Activated CD4-positive, alpha-beta T cell treated with anti-CD3 and anti-CD28 coated beads, Interleukin-2, amount 10 ng/mL, durations not matched to agents 7 days and 5 days (primary cell): ENCODE measurements at regions not wholly inside any gene's neighbourhood (a gene's known extent, or its start where the extent isn't known, plus 50 kb on each side); places are given as distances from the start of the nearest gene placed in this dataset.

Experiments
- CTCF ChIA-PET: fragments of 350-600 bp; sonication (Branson Sonifier 250); formaldehyde crosslinking; loops from one replicate; lab custom pipeline; 2021; ENCODE audit warnings: antibody characterized with exemption; lab: Charles Lee
- POLR2A ChIA-PET: fragments of 350-600 bp; sonication (Branson Sonifier 250); formaldehyde crosslinking; loops from one replicate; lab custom pipeline; 2021; ENCODE audit warnings: antibody characterized with exemption; lab: Charles Lee
- DNase-seq: peaks from one replicate; pipeline ENCODE4 v3.0.0-alpha.2; 2020
- H3K27ac Mint-ChIP-seq: one replicate; pipeline ENCODE4 v1.8.0; 2021; ENCODE audit warnings: mild to moderate bottlenecking, moderate library complexity, mixed read lengths
- H3K27me3 Mint-ChIP-seq: one replicate; pipeline ENCODE4 v1.8.0; 2021; ENCODE audit warnings: mixed read lengths
- H3K36me3 Mint-ChIP-seq: one replicate; pipeline ENCODE4 v1.8.0; 2021; ENCODE audit warnings: low read depth, mixed read lengths
- H3K4me1 Mint-ChIP-seq: one replicate; pipeline ENCODE4 v1.8.0; 2021; ENCODE audit warnings: mixed read lengths
- H3K4me3 Mint-ChIP-seq: one replicate; pipeline ENCODE4 v1.8.0; 2021; ENCODE audit warnings: mild to moderate bottlenecking, moderate library complexity, mixed read lengths
- H3K9me3 Mint-ChIP-seq: one replicate; pipeline ENCODE4 v1.8.0; 2021; ENCODE audit warnings: mixed read lengths

- H3K4me1 Mint-ChIP-seq = no peaks in the 10 kb centered on the region
- ChIA-PET POLR2A (no interaction called here), CTCF (no interaction called here)
- H3K4me3 Mint-ChIP-seq = no peak overlapping the region
- no peaks in the 10 kb centered on the region for H3K36me3 Mint-ChIP-seq
- H3K9me3 Mint-ChIP-seq = no peaks in the 10 kb centered on the region
- no peak overlapping the region for H3K27ac Mint-ChIP-seq
- no peak for DNase-seq
- no peaks in the 10 kb centered on the region for H3K27me3 Mint-ChIP-seq
Measured at GRCh38 chr15:96020133-96020532, 310.4 kb upstream of the NR2F2 start.

DNA sequence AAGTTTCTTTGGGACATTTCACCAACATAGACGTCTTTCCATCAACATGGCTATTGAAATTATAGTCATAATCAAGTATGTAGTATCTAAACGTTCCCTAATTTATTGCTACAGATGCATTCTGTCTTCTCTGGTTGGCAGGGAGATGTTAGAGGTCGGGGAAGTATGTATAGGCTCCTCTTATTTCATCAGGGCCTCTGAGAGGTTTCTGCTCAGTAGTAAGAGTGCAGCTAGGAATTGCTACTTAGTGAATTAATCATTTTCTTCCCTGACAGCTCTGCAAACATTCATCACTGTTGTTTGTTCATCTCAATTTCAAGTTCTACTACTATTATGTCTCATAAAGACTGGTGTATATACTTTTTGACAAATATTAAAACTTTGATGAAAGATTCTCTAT lies 309.7 kb upstream of the NR2F2 start:
- CTCF ChIA-PET = no interaction called here
- Mint-ChIP-seq H3K36me3 (no peaks in the 10 kb centered on the region), H3K27me3 (no peaks in the 10 kb centered on the region), H3K9me3 (no peaks in the 10 kb centered on the region), H3K4me1 (no peaks in the 10 kb centered on the region), H3K27ac (no peak overlapping the region), H3K4me3 (no peak overlapping the region)
- DNase-seq = no peak
- POLR2A ChIA-PET = no interaction called here

GRCh38 chr15:96023081-96023480 lies 307.4 kb upstream of the NR2F2 start:
- Mint-ChIP-seq H3K4me3 (no peak overlapping the region), H3K27ac (no peak overlapping the region), H3K36me3 (no peaks in the 10 kb centered on the region), H3K9me3 (no peaks in the 10 kb centered on the region), H3K4me1 (no peaks in the 10 kb centered on the region), H3K27me3 (peaks cover 3% of the 10 kb centered on the region)
- no peak for DNase-seq
- POLR2A ChIA-PET = no interaction called here
- CTCF ChIA-PET = no interaction called here

DNA sequence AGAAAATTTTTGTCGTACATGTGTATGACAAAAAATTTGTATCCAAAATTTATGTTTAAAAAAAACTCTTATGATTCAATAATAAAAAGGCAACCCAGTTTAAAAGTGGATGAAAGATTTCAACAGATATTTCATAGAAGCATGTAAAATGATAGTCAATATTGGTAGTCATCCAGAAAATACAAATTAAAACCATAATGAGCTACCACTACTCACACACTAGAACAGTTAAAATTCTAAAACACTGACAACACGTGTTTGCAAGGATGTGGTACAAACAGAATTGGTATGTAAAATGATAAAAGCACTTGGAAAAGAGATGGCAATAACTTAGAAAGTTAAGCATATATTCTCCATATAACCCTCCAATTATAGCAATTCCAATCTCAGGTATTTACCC lies 303.0 kb upstream of the NR2F2 start:
- no peaks in the 10 kb centered on the region for H3K9me3 Mint-ChIP-seq
- DNase-seq = no peak
- ChIA-PET POLR2A (no interaction called here), CTCF (no interaction called here)
- no peaks in the 10 kb centered on the region for H3K4me1 Mint-ChIP-seq
- H3K27ac Mint-ChIP-seq = no peak overlapping the region
- H3K27me3 Mint-ChIP-seq = peaks cover 15% of the 10 kb centered on the region
- no peaks in the 10 kb centered on the region for H3K36me3 Mint-ChIP-seq
- H3K4me3 Mint-ChIP-seq = no peak overlapping the region

DNA sequence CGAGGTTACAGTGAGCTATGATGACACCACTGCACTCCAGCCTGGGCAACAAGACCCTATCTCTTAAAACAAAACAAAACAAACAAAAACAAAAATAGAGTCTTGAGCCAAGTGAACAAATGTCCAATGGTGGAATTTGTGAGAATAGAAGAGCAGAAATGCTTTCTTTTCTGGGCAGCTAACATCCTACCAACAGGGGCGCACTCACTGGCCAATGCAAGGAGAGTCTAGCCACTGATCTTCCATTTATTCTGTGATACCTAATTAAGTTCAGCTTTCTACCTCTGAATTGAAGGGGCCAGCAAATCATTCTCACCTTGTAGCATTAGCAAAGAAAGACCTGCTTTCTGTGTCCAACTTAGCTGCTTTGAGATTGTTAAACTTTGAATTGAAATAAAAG lies 301.9 kb upstream of the NR2F2 start:
- Mint-ChIP-seq H3K27ac (no peak overlapping the region), H3K9me3 (no peaks in the 10 kb centered on the region), H3K4me1 (no peaks in the 10 kb centered on the region), H3K27me3 (peaks cover 22% of the 10 kb centered on the region), H3K36me3 (no peaks in the 10 kb centered on the region), H3K4me3 (no peak overlapping the region)
- no peak for DNase-seq
- ChIA-PET POLR2A (interaction anchor here (0.6 kb wide), 1 partner anchor 524 kb away, joined by 3 read pairs; no protein-coding TSS in a partner anchor), CTCF (interaction anchor here (0.6 kb wide), 1 partner anchor 111 kb away, joined by 3 read pairs; no protein-coding TSS in a partner anchor)

DNA sequence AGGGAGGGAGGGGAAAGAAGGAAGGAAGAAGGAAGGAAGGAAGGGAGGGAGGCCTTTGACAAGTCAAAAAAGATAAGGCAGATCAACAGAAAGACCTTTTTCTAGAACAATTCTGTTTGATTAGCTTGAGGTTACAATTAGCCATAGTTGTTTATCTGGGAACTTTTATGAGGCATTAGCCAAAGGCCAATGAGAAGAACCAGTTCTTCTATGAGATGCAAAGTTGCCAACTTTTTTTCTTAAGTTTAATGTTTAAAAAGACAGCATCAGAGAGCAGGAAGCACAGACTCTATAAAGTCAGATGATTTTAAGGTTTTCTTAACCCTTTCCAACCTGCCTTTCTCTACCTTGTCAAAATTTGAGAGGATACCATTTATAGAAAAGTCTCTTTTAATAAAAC lies 301.3 kb upstream of the NR2F2 start:
- H3K27me3 Mint-ChIP-seq = peaks cover 24% of the 10 kb centered on the region
- no peaks in the 10 kb centered on the region for H3K9me3 Mint-ChIP-seq
- ChIA-PET CTCF (no interaction called here), POLR2A (no interaction called here)
- no peaks in the 10 kb centered on the region for H3K4me1 Mint-ChIP-seq
- no peak for DNase-seq
- no peak overlapping the region for H3K4me3 Mint-ChIP-seq
- H3K27ac Mint-ChIP-seq = no peak overlapping the region
- H3K36me3 Mint-ChIP-seq = no peaks in the 10 kb centered on the region

- CTCF ChIA-PET = interaction anchor here (0.6 kb wide), 1 partner anchor 85 kb away, joined by 3 read pairs; no protein-coding TSS in a partner anchor
Measured at GRCh38 chr15:96031426-96032110, 298.9 kb upstream of the NR2F2 start.

GRCh38 chr15:96035091-96035490 lies 295.4 kb upstream of the NR2F2 start:
- Mint-ChIP-seq H3K4me1 (peaks cover 11% of the 10 kb centered on the region), H3K4me3 (no peak overlapping the region), H3K27me3 (peaks cover 59% of the 10 kb centered on the region), H3K9me3 (no peaks in the 10 kb centered on the region), H3K27ac (no peak overlapping the region), H3K36me3 (no peaks in the 10 kb centered on the region)
- ChIA-PET POLR2A (no interaction called here), CTCF (no interaction called here)
- DNase-seq = no peak

More at GRCh38 chr15:96031426-96032110, 298.9 kb upstream of the NR2F2 start:
- H3K27ac Mint-ChIP-seq = no peak overlapping the region
- H3K4me1 Mint-ChIP-seq = no peaks in the 10 kb centered on the region
- POLR2A ChIA-PET = no interaction called here
- H3K27me3 Mint-ChIP-seq = peaks cover 42% of the 10 kb centered on the region
- no peaks in the 10 kb centered on the region for H3K9me3 Mint-ChIP-seq
- DNase-seq = no peak
- no peak overlapping the region for H3K4me3 Mint-ChIP-seq
- no peaks in the 10 kb centered on the region for H3K36me3 Mint-ChIP-seq

- peaks cover 62% of the 10 kb centered on the region for H3K27me3 Mint-ChIP-seq
- CTCF ChIA-PET = no interaction called here
- H3K4me1 Mint-ChIP-seq = peaks cover 11% of the 10 kb centered on the region
- POLR2A ChIA-PET = no interaction called here
- no peak overlapping the region for H3K27ac Mint-ChIP-seq
- no peak overlapping the region for H3K4me3 Mint-ChIP-seq
- DNase-seq = no peak
- no peaks in the 10 kb centered on the region for H3K36me3 Mint-ChIP-seq
- H3K9me3 Mint-ChIP-seq = no peaks in the 10 kb centered on the region
Measured at GRCh38 chr15:96035635-96036034, 294.9 kb upstream of the NR2F2 start.

DNA sequence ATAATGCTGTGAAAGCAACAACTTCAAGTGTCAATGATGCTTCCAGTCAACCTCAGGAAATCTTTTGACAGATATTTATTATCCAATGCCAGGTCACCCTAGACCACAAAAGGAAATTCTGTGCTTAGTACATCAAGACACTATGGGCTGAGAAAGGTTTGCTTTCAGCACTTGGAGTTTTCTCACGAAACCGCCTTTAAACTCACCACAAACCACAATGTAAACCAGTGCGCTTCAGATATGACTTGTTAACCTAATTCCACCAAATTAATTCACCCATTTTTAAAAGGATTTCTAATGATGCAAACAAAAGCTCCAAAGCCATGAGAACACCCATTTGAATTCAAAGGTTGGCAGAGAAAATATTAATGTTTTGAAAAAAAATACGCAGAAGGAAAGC lies 292.9 kb upstream of the NR2F2 start:
- no peaks in the 10 kb centered on the region for H3K9me3 Mint-ChIP-seq
- H3K4me1 Mint-ChIP-seq = peaks cover 11% of the 10 kb centered on the region
- CTCF ChIA-PET = interaction anchor here (1.2 kb wide), 1 partner anchor 9 kb away, joined by 3 read pairs; no protein-coding TSS in a partner anchor
- peak; percentile 15 for DNase-seq
- no peak overlapping the region for H3K4me3 Mint-ChIP-seq
- H3K36me3 Mint-ChIP-seq = no peaks in the 10 kb centered on the region
- H3K27me3 Mint-ChIP-seq = peaks cover 64% of the 10 kb centered on the region
- POLR2A ChIA-PET = no interaction called here
- H3K27ac Mint-ChIP-seq = no peak overlapping the region

DNA sequence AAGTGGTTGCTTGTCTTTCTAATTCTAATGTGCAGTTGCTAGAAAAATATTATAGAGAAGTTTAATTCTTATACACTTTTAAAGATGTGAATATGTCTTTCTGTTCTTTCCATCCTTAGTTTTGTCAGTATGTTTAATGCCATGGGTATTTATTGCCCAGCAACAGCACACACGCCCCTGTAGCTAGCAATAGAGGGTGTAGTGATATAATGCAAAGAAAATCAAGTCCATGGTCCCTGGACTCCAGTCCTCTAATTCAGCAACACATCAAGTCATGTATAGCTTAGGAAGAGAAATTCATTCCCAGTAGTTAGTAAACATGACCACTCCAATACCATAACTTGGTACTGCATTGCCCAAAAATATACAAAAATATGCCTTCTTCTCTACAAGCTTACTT lies 292.4 kb upstream of the NR2F2 start:
- Mint-ChIP-seq H3K27ac (no peak overlapping the region), H3K4me1 (peaks cover 11% of the 10 kb centered on the region), H3K27me3 (peaks cover 65% of the 10 kb centered on the region), H3K36me3 (no peaks in the 10 kb centered on the region), H3K9me3 (no peaks in the 10 kb centered on the region), H3K4me3 (no peak overlapping the region)
- DNase-seq = no peak
- POLR2A ChIA-PET = no interaction called here
- CTCF ChIA-PET = interaction anchor here (1.2 kb wide), 1 partner anchor 9 kb away, joined by 3 read pairs; no protein-coding TSS in a partner anchor

DNA sequence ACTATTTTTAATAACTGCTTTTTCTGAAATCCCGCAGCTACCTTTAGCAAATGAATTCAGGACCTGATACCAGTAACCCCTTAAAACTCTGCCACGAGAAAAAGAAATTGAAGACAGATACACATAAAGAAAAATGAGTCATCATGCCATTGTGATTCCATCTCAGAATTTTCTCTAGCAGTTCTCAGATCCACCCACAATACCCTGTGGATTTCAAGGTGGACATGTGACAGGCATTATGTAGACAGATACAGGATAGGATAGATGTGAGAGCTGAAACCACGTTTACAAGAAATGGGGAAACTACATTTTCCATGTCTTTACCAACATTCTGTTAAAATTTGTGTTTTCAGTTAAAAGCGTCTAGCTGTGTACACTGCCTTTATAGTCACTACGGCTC lies 291.9 kb upstream of the NR2F2 start:
- ChIA-PET POLR2A (no interaction called here), CTCF (interaction anchor here (1.2 kb wide), 1 partner anchor 8 kb away, joined by 3 read pairs; no protein-coding TSS in a partner anchor)
- DNase-seq = no peak
- no peaks in the 10 kb centered on the region for H3K9me3 Mint-ChIP-seq
- H3K4me3 Mint-ChIP-seq = no peak overlapping the region
- peaks cover 11% of the 10 kb centered on the region for H3K4me1 Mint-ChIP-seq
- no peak overlapping the region for H3K27ac Mint-ChIP-seq
- peaks cover 65% of the 10 kb centered on the region for H3K27me3 Mint-ChIP-seq
- no peaks in the 10 kb centered on the region for H3K36me3 Mint-ChIP-seq

- no peak for DNase-seq
- H3K27ac Mint-ChIP-seq = no peak overlapping the region
- H3K27me3 Mint-ChIP-seq = peaks cover 57% of the 10 kb centered on the region
- POLR2A ChIA-PET = no interaction called here
- CTCF ChIA-PET = no interaction called here
- H3K4me1 Mint-ChIP-seq = peaks cover 8% of the 10 kb centered on the region
- H3K9me3 Mint-ChIP-seq = no peaks in the 10 kb centered on the region
- H3K4me3 Mint-ChIP-seq = no peak overlapping the region
- H3K36me3 Mint-ChIP-seq = no peaks in the 10 kb centered on the region
Measured at GRCh38 chr15:96041982-96042733, 288.3 kb upstream of the NR2F2 start.
